ENCODE measurements at regions not wholly inside any gene's neighbourhood (a gene's known extent, or its start where the extent isn't known, plus 50 kb on each side); places are given as distances from the start of the nearest gene placed in this dataset.

GRCh38 chr2:13230221-13230620, 513.5 kb downstream of the TRIB2 start:
- TF ChIP-seq REST (IDR thresholded peaks at IDR 0.05) (no peak), EP300 (IDR thresholded peaks at IDR 0.05) (no peak), POLR2A (IDR thresholded peaks at IDR 0.05; ENCODE audit: low read length) (no peak), CTCF (IDR thresholded peaks at IDR 0.05) (no peak), ESRRA (IDR thresholded peaks at IDR 0.05; ENCODE audit: borderline replicate concordance, low read length) (no peak), FOXS1 (CRISPR knock-in tag; IDR thresholded peaks at IDR 0.05) (no peak), MAZ (IDR thresholded peaks at IDR 0.05; ENCODE audit: borderline replicate concordance, low read depth, low read length) (no peak), NFE2L2 (conservative IDR thresholded peaks at IDR 0.05; ENCODE audit: low read length) (no peak), MYC (IDR thresholded peaks at IDR 0.05; ENCODE audit: borderline replicate concordance, low read length) (no peak), CHD2 (IDR thresholded peaks at IDR 0.05; ENCODE audit: low read length, partially characterized antibody) (no peak), BHLHE40 (IDR thresholded peaks at IDR 0.05; ENCODE audit: low read depth, low read length) (no peak)
- TF ChIP-seq, protein P1, sequence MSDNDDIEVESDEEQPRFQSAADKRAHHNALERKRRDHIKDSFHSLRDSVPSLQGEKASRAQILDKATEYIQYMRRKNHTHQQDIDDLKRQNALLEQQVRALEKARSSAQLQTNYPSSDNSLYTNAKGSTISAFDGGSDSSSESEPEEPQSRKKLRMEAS (IDR thresholded peaks at IDR 0.05) = no peak
- TF ChIP-seq, protein P2, sequence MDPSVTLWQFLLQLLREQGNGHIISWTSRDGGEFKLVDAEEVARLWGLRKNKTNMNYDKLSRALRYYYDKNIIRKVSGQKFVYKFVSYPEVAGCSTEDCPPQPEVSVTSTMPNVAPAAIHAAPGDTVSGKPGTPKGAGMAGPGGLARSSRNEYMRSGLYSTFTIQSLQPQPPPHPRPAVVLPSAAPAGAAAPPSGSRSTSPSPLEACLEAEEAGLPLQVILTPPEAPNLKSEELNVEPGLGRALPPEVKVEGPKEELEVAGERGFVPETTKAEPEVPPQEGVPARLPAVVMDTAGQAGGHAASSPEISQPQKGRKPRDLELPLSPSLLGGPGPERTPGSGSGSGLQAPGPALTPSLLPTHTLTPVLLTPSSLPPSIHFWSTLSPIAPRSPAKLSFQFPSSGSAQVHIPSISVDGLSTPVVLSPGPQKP (IDR thresholded peaks at IDR 0.05; ENCODE audit: low read depth, low read length) = no peak
- TF ChIP-seq, protein P3, sequence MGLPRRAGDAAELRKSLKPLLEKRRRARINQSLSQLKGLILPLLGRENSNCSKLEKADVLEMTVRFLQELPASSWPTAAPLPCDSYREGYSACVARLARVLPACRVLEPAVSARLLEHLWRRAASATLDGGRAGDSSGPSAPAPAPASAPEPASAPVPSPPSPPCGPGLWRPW (IDR thresholded peaks at IDR 0.05) = no peak

Measured in A549 (cell line).